Suprapubic skin (tissue), 4 donors: ENCODE measurements at regions not wholly inside any gene's neighbourhood (a gene's known extent, or its start where the extent isn't known, plus 50 kb on each side); places are given as distances from the start of the nearest gene placed in this dataset.

ENCODE experiments used
- POLR2A ChIP-seq, 2 donors: fragments of 450-650 bp; IDR thresholded peaks; one replicate each; pipeline ENCODE4 v1.6.1; 2017; ENCODE audit warnings: antibody characterized with exemption in 2 of 2, mild to moderate bottlenecking in 2 of 2, moderate library complexity in 2 of 2
- POLR2AphosphoS5 ChIP-seq, 3 donors: sonication (generic); formaldehyde crosslinking; IDR thresholded peaks; one replicate each; pipeline ENCODE4 v1.6.1; 2017; ENCODE audit warnings: antibody characterized with exemption in 3 of 3
- TF ChIP-seq, protein P1 (sequence below), 2 donors: fragments of 200-600 bp in 1 of 2; fragments of 450-650 bp in 1 of 2; sonication (generic) in 1 of 2; IDR thresholded peaks; one replicate each; pipeline ENCODE4 v1.5.1; 2016 to 2019; ENCODE audit warnings: antibody characterized with exemption in 2 of 2, mild to moderate bottlenecking in 1 of 2, moderate library complexity in 1 of 2

DNA sequence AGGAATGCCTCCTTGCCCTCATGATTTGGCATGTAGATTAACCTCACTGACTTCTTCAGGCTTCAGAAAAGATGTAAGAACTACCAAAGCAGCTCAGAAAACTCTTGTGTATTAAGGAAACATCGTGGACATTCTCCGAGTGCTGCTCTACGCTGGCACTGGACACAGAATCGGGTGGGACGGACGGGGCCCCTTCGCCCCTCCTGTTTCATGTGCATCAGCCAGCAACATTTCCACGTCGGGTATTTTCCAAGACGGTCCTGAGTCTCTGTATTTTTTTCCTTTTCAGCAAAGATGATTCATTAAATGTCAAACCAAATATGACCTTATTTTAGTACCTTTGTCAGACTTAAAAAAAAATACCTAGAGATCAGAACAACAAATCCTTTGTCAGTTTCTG is 583.6 kb downstream of the CCDC171 start:
- TF ChIP-seq, protein P1, sequence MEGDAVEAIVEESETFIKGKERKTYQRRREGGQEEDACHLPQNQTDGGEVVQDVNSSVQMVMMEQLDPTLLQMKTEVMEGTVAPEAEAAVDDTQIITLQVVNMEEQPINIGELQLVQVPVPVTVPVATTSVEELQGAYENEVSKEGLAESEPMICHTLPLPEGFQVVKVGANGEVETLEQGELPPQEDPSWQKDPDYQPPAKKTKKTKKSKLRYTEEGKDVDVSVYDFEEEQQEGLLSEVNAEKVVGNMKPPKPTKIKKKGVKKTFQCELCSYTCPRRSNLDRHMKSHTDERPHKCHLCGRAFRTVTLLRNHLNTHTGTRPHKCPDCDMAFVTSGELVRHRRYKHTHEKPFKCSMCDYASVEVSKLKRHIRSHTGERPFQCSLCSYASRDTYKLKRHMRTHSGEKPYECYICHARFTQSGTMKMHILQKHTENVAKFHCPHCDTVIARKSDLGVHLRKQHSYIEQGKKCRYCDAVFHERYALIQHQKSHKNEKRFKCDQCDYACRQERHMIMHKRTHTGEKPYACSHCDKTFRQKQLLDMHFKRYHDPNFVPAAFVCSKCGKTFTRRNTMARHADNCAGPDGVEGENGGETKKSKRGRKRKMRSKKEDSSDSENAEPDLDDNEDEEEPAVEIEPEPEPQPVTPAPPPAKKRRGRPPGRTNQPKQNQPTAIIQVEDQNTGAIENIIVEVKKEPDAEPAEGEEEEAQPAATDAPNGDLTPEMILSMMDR (IDR thresholded peaks at IDR 0.05) = no peak
- TF ChIP-seq POLR2A (IDR thresholded peaks at IDR 0.05) (no peak), POLR2AphosphoS5 (IDR thresholded peaks at IDR 0.05) (no peak)
